Progenitor cell of endocrine pancreas (in vitro differentiated cells): ENCODE measurements at regions not wholly inside any gene's neighbourhood (a gene's known extent, or its start where the extent isn't known, plus 50 kb on each side); places are given as distances from the start of the nearest gene placed in this dataset.

Source experiments
- DNase-seq: peaks from one replicate; pipeline ENCODE4 v3.0.0; 2021; ENCODE audit warnings: low spot score; ENCODE audit not compliant: unreplicated experiment
- H3K27ac Mint-ChIP-seq: 2 replicates; pipeline ENCODE4 v1.8.0; 2021; ENCODE audit warnings: mild to moderate bottlenecking, moderate library complexity, mixed read lengths
- H3K27me3 Mint-ChIP-seq: 2 replicates; pipeline ENCODE4 v1.8.0; 2021; ENCODE audit warnings: mixed read lengths
- H3K36me3 Mint-ChIP-seq: 2 replicates; pipeline ENCODE4 v1.8.0; 2022; ENCODE audit warnings: mixed read lengths; ENCODE audit not compliant: insufficient read depth
- H3K4me1 Mint-ChIP-seq: 2 replicates; pipeline ENCODE4 v1.8.0; 2021; ENCODE audit warnings: low read depth, mixed read lengths
- H3K4me3 Mint-ChIP-seq: 2 replicates; pipeline ENCODE4 v1.8.0; 2021; ENCODE audit warnings: low read depth, mild to moderate bottlenecking, moderate library complexity, mixed read lengths
- H3K9me3 Mint-ChIP-seq: 2 replicates; pipeline ENCODE4 v1.8.0; 2021; ENCODE audit warnings: low read depth, mixed read lengths
- TF ChIP-seq, protein P1 (sequence below): fragments of 200-600 bp; sonication (generic); IDR thresholded peaks from one replicate; pipeline ENCODE4 v1.5.0; 2021; ENCODE audit warnings: antibody characterized with exemption, mild to moderate bottlenecking; ENCODE audit not compliant: unreplicated experiment

DNA sequence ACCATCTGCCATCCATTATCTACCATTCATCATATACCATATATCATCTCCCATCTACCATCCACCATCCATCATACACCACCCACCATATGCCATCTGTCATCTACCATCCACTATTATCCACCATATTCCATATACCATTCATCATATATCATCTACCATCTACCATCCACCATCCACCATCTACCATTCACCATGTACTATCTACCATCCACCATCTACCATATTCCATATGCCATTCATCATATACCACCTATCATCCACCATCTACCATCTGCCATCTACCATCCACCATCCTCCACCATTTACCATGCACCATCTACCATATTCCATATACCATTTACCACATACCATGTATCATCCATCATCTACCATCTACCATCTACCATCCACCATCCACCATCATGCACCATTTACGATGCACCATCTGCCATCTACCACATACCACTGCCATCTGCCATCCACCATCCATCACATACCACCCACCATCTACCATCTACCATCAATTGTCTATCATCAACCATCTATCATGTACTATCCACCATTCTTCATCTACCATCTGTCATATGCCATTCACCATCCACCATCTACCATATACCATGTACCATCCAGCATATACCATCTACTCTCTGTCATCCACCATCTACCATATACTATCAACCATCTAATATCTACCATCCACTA, 50.6 kb upstream of the RAB4A start:
- H3K27me3 Mint-ChIP-seq: no peaks in the 10 kb centered on the region
- TF ChIP-seq, protein P1, sequence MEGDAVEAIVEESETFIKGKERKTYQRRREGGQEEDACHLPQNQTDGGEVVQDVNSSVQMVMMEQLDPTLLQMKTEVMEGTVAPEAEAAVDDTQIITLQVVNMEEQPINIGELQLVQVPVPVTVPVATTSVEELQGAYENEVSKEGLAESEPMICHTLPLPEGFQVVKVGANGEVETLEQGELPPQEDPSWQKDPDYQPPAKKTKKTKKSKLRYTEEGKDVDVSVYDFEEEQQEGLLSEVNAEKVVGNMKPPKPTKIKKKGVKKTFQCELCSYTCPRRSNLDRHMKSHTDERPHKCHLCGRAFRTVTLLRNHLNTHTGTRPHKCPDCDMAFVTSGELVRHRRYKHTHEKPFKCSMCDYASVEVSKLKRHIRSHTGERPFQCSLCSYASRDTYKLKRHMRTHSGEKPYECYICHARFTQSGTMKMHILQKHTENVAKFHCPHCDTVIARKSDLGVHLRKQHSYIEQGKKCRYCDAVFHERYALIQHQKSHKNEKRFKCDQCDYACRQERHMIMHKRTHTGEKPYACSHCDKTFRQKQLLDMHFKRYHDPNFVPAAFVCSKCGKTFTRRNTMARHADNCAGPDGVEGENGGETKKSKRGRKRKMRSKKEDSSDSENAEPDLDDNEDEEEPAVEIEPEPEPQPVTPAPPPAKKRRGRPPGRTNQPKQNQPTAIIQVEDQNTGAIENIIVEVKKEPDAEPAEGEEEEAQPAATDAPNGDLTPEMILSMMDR: no peak
- H3K4me1 Mint-ChIP-seq: peaks cover 14% of the 10 kb centered on the region
- DNase-seq: no peak
- no peaks in the 10 kb centered on the region for H3K36me3 Mint-ChIP-seq
- no peak overlapping the region for H3K27ac Mint-ChIP-seq
- H3K4me3 Mint-ChIP-seq: no peak overlapping the region
- no peaks in the 10 kb centered on the region for H3K9me3 Mint-ChIP-seq

DNA sequence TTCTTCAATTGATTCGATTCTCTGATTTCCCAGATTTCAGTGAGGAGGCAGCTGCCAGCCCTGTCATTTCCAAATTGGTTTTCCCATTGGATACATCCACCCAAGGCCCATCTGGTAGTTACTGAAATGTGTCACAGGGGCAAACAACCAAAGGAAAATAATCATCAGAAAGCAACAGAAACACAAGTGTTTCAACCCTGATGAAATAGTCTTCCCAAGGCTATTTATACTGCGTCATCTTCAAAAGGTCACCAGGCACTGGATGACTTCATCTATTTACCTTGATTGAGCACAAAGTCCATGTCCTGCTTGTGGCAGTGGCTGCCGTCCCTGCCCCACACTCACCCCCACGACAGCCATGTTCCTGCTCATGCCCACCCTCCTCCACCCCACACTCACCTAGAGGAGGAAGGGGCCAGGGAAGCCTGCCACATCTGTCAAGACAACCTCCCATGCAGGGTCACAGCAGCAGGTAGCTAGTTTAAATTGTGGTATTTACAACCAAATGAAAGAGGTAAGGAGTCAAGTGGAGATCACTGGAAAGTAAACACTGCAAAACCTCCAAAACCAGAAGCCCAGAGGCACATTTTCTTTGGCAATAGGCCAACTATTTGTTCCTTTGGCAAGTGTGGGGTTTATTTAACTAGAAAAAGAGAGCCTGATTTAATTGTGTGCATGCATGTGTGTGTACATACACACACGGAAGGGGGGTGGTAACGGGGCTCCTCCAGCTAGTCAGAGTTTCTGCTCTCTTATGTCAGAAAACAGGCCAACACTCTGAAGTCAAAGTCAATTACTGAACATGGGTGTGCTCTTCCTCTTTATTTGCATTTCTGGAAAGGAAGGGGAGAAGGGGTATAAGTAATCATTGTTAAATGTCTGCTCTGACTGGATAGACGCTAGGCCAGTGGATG, 49.5 kb upstream of the RAB4A start:
- no peaks in the 10 kb centered on the region for H3K9me3 Mint-ChIP-seq
- no peak overlapping the region for H3K27ac Mint-ChIP-seq
- H3K27me3 Mint-ChIP-seq: no peaks in the 10 kb centered on the region
- H3K36me3 Mint-ChIP-seq: no peaks in the 10 kb centered on the region
- DNase-seq: no peak
- H3K4me3 Mint-ChIP-seq: no peak overlapping the region
- peaks cover 15% of the 10 kb centered on the region for H3K4me1 Mint-ChIP-seq
- TF ChIP-seq, protein P1: no peak
